ENCODE measurements at regions not wholly inside any gene's neighbourhood (a gene's known extent, or its start where the extent isn't known, plus 50 kb on each side); places are given as distances from the start of the nearest gene placed in this dataset.

DNA sequence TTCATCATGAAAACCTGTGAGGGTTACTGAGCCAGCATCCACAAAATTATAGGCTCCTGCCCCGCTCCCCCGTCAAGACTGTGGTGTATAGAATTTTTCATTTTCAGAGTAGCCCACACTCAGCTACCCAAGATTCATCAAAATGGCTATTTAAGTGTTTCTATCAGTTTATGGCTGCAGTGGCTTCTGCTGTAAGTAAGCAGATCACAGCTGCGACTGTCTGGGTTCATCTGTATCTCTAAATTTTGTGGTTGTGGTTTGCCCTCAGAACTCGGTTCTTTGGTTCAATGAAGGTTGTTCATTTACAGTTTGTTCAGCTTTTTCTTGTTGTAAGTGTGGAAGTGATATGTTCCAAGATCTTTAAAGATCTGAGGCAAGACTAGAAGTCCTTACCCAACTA, 284.2 kb downstream of the DOK5 start:
- DNase-seq, result no peak
- Mint-ChIP-seq H3K4me1 (no peaks in the 10 kb centered on the region), H3K36me3 (ENCODE audit: low read depth) (no peaks in the 10 kb centered on the region), H3K4me3 (no peak overlapping the region), H3K9me3 (peaks cover 12% of the 10 kb centered on the region), H3K27ac (no peak overlapping the region), H3K27me3 (no peaks in the 10 kb centered on the region)
- intact Hi-C loops (cut with micrococcal nuclease), result no loop called here
- no peak for ATAC-seq (ENCODE audit: low read depth)
- ChIA-PET CTCF (no interaction called here), POLR2A (no interaction called here)
- TF ChIP-seq, protein P1, sequence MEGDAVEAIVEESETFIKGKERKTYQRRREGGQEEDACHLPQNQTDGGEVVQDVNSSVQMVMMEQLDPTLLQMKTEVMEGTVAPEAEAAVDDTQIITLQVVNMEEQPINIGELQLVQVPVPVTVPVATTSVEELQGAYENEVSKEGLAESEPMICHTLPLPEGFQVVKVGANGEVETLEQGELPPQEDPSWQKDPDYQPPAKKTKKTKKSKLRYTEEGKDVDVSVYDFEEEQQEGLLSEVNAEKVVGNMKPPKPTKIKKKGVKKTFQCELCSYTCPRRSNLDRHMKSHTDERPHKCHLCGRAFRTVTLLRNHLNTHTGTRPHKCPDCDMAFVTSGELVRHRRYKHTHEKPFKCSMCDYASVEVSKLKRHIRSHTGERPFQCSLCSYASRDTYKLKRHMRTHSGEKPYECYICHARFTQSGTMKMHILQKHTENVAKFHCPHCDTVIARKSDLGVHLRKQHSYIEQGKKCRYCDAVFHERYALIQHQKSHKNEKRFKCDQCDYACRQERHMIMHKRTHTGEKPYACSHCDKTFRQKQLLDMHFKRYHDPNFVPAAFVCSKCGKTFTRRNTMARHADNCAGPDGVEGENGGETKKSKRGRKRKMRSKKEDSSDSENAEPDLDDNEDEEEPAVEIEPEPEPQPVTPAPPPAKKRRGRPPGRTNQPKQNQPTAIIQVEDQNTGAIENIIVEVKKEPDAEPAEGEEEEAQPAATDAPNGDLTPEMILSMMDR (IDR thresholded peaks at IDR 0.05), result no peak

DNA sequence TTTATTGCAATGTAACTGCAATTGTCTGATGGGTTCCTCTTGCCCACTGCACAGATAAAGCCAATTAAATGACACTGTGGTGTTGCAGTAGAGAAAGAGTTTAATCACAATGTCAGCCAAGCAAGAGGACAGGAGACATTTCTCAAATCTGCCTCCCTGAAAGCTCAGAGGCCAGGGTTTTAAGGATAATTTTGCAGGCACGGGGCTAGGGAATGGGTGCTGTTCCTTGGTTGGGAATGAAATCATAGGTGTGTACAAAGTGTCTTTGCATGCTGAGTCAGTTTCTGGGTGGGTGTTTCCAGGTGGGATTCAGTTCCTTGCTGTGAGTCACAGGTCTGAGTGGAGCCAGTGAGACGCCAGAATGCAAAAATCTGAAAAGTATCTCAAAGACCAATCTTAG, 271.4 kb downstream of the DOK5 start:
- ChIA-PET CTCF (no interaction called here), POLR2A (no interaction called here)
- H3K9me3 Mint-ChIP-seq, result peaks cover 5% of the 10 kb centered on the region
- H3K36me3 Mint-ChIP-seq (ENCODE audit: low read depth), result no peaks in the 10 kb centered on the region
- no peak overlapping the region for H3K27ac Mint-ChIP-seq
- no peak for DNase-seq
- no peaks in the 10 kb centered on the region for H3K27me3 Mint-ChIP-seq
- TF ChIP-seq, protein P1 (IDR thresholded peaks at IDR 0.05), result no peak
- no peaks in the 10 kb centered on the region for H3K4me1 Mint-ChIP-seq
- intact Hi-C loops (cut with micrococcal nuclease), result no loop called here
- no peak for ATAC-seq (ENCODE audit: low read depth)
- no peak overlapping the region for H3K4me3 Mint-ChIP-seq

DNA sequence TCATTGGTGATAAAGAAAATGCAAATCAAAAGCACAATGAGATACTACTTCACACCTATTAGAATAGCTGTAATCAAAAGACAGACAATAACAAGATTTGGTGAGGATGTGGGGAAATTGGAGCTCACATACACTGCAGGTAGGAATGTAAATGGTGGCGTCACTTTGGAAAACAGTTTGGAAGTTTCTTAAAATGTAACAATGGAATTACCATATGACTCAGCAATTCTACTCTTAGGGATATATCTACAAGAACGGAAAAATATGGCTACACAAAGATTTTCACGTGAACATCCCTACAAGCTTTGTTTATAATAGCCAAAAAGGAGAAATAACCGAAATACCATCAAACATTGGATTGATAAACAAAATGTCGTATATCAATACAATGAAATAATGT, 270.4 kb downstream of the DOK5 start:
- H3K4me1 Mint-ChIP-seq, result no peaks in the 10 kb centered on the region
- intact Hi-C loops (cut with micrococcal nuclease), result no loop called here
- DNase-seq, result no peak
- no peak overlapping the region for H3K27ac Mint-ChIP-seq
- CTCF ChIA-PET, result interaction anchor here (0.5 kb wide), 1 partner anchor 98 kb away, joined by 3 read pairs; no protein-coding TSS in a partner anchor
- peaks cover 7% of the 10 kb centered on the region for H3K9me3 Mint-ChIP-seq
- POLR2A ChIA-PET, result no interaction called here
- no peak for ATAC-seq (ENCODE audit: low read depth)
- no peaks in the 10 kb centered on the region for H3K27me3 Mint-ChIP-seq
- TF ChIP-seq, protein P1 (IDR thresholded peaks at IDR 0.05), result no peak
- H3K4me3 Mint-ChIP-seq, result no peak overlapping the region
- no peaks in the 10 kb centered on the region for H3K36me3 Mint-ChIP-seq (ENCODE audit: low read depth)

DNA sequence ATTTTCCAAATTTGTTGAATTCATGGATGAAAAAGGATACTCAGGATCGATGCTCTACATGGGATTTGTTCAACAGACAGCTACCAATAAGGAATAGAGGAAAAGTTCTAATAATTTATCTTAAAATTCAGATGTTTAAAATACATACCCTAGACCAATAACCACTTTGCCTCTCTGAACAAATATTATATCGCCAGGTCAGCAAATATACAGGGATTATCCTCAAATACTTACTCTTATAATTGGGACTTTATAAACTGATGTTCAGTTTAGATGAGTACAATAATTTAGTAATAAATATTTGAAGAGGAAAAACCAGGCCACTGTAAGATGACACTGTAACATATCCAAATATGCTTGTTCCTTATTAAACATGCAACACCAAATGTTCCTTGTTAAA, 268.7 kb downstream of the DOK5 start:
- no peak overlapping the region for H3K4me3 Mint-ChIP-seq

DNA sequence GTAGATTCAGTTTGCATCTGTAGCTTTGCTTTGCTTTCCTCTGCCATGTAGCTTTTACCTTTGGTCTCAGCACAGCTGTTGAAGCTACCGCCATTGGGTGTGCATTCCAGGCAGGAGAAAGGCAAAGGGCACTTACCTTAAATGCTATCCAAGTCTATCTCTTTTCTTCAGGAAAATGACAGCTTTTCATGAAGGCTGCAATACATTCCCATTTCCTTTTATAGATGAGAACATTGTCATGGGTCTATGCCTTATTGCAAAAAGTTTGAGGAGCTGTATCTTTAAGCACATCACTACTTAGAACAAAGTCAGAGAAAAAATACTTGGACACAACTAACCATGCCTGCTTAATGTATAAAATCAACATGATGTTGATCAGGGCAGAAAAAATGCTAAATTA, 266.8 kb downstream of the DOK5 start:
- intact Hi-C loops (cut with micrococcal nuclease), result no loop called here
- ATAC-seq (ENCODE audit: low read depth) (no peak), DNase-seq (no peak)
- H3K36me3 Mint-ChIP-seq (ENCODE audit: low read depth), result no peaks in the 10 kb centered on the region
- CTCF ChIA-PET, result no interaction called here
- no peak overlapping the region for H3K27ac Mint-ChIP-seq
- POLR2A ChIA-PET, result no interaction called here
- no peak overlapping the region for H3K4me3 Mint-ChIP-seq
- peaks cover 2% of the 10 kb centered on the region for H3K9me3 Mint-ChIP-seq
- H3K4me1 Mint-ChIP-seq, result no peaks in the 10 kb centered on the region
- TF ChIP-seq, protein P1 (IDR thresholded peaks at IDR 0.05), result no peak
- H3K27me3 Mint-ChIP-seq, result no peaks in the 10 kb centered on the region

More for the DNA sequence above, 268.7 kb downstream of the DOK5 start:
- no peak for ATAC-seq (ENCODE audit: low read depth)
- H3K27ac Mint-ChIP-seq, result no peak overlapping the region
- intact Hi-C loops (cut with micrococcal nuclease), result no loop called here
- ChIA-PET POLR2A (no interaction called here), CTCF (no interaction called here)
- H3K36me3 Mint-ChIP-seq (ENCODE audit: low read depth), result no peaks in the 10 kb centered on the region
- no peak for DNase-seq
- H3K9me3 Mint-ChIP-seq, result peaks cover 5% of the 10 kb centered on the region
- H3K4me1 Mint-ChIP-seq, result no peaks in the 10 kb centered on the region
- TF ChIP-seq, protein P1 (IDR thresholded peaks at IDR 0.05), result no peak
- H3K27me3 Mint-ChIP-seq, result no peaks in the 10 kb centered on the region

All from activated B cell treated with CpG ODN at 0.5 μM for 24 hours (primary cell).